ENCODE measurements at regions not wholly inside any gene's neighbourhood (a gene's known extent, or its start where the extent isn't known, plus 50 kb on each side); places are given as distances from the start of the nearest gene placed in this dataset.

DNA sequence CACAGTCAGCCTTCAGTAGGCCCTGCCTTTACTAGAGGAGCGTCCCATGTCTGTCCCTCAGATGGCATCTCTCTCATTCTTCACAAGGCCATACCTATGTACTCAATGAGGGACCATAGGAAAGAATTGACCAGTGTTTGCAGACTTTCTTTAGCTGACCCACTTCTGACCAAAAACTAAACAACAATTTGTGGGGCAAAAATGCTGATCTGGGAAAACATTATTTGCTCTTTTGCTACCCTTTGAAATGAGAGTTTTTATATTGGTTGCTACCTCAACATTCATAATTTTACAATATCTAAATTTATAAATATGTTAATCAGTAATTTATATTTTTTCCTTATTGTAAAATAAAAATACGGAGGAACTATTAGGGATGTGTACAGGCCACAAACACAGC is 539.4 kb upstream of the GJE1 start:
- TF ChIP-seq, protein P1, sequence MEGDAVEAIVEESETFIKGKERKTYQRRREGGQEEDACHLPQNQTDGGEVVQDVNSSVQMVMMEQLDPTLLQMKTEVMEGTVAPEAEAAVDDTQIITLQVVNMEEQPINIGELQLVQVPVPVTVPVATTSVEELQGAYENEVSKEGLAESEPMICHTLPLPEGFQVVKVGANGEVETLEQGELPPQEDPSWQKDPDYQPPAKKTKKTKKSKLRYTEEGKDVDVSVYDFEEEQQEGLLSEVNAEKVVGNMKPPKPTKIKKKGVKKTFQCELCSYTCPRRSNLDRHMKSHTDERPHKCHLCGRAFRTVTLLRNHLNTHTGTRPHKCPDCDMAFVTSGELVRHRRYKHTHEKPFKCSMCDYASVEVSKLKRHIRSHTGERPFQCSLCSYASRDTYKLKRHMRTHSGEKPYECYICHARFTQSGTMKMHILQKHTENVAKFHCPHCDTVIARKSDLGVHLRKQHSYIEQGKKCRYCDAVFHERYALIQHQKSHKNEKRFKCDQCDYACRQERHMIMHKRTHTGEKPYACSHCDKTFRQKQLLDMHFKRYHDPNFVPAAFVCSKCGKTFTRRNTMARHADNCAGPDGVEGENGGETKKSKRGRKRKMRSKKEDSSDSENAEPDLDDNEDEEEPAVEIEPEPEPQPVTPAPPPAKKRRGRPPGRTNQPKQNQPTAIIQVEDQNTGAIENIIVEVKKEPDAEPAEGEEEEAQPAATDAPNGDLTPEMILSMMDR (IDR thresholded peaks at IDR 0.05; ENCODE audit: insufficient read depth, low read depth, low read length) = no peak
- TF ChIP-seq EZH2 (IDR thresholded peaks at IDR 0.05; ENCODE audit: insufficient read depth, low read length) = no peak
